HG03025 (cell line): ENCODE measurements at regions not wholly inside any gene's neighbourhood (a gene's known extent, or its start where the extent isn't known, plus 50 kb on each side); places are given as distances from the start of the nearest gene placed in this dataset.

ENCODE experiments used
- ATAC-seq: cut with Tn5 transposase; IDR thresholded peaks from one replicate; pipeline ENCODE4 v1.9.1; 2021; ENCODE audit warnings: mild to moderate bottlenecking, moderate library complexity; ENCODE audit not compliant: unreplicated experiment, low FRiP score

GRCh38 chr14:36083317-36083716 is 93.2 kb downstream of the PTCSC3 start:
- ATAC-seq, result no peak

- no peak for ATAC-seq
These were observed 98.4 kb downstream of the PTCSC3 start for GRCh38 chr14:36078080-36078479.

- ATAC-seq, result no peak
These were observed 100.3 kb downstream of the PTCSC3 start for GRCh38 chr14:36076197-36076596.

GRCh38 chr14:36075203-36075602 is 101.3 kb downstream of the PTCSC3 start:
- no peak for ATAC-seq

DNA sequence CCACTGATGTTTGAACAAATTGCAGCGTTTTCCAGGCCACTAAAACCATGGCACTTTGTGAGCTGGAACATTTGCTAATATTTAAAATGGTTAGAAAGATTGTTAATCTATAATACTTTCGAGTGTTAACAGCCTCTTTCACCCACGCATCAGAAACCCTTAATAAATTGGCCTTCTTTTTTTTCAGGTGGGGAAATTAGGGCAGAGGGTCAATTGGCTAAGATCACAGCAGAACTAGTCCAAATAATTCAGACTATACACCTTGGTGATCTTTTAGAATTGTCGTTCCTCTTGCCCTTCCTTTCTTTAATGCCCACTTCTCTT is 105.8 kb downstream of the PTCSC3 start:
- no peak for ATAC-seq

- no peak for ATAC-seq
These were observed 106.3 kb downstream of the PTCSC3 start for GRCh38 chr14:36070031-36070719.

GRCh38 chr14:36069535-36069900 is 107.0 kb downstream of the PTCSC3 start:
- peak; percentile 70 for ATAC-seq

DNA sequence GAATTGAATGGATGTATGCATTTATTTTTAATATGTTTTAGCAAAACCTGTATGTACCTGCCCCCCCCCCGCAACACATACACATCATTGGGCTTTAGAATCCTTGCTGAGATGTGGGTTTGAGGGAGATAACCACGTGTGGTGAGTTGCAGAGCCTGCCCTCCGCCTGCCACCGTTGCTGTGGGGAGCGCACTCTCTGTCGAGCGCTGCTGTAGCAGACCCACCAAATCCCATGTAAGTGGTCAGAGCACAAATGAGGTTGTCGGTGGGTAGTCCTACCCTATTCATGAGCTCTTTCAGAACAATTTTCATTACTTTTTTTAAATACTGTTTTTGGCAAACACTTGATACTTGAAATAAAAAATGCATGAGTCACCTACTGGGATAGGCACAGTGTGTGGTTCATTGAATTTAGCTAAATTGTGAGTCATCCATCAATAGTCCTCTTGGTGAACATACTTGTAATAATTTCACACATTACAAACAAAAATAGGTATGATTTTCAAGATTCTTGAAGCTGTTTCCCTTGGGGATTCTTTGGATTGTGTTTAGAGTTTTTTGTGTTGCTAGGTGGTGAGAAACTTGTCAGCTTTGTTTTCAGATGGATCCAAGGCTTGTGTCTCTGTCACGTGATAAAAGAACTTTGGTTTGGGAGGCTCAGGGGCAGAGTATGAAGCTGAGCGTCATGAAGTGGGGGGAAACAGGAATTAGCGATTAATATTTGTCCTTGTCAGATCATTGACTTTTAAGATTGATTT is 107.6 kb downstream of the PTCSC3 start:
- ATAC-seq, result no peak

DNA sequence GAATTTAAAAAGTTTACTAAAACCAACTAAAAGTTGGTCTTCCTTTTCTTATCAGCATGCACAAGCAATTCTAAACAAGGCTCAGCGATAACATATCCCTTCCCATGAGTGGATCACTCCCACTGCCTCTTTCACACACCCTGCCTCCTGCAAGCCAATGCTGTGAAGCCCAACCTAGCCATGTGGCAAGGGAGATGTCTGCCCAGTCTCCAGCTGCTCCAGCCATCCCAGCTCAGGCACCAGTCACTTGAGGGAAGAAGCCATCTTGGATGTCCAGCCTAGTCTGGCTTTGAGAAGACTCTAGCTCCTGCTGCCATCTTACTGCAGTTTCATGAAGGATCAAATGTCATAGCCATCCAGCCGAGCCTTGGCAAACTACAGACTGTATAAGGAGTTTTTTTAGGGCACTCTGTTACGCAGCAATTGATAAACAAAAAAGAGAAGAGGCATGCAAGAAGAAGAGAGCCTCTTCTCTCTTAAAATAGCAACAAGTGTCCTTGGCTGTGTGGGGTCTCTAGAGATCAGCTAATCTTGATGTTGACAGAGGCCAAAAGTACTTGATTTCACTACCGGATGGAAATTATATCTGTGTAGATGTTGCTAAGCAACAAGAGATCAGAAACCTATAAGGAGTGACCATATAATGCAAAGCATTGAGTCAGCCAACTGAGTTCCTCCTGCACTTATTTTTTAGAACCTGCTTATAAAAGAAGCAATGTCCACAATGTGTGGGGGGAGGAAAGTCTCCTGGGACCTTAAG is 108.9 kb downstream of the PTCSC3 start:
- ATAC-seq, result no peak

- no peak for ATAC-seq
These were observed 109.9 kb downstream of the PTCSC3 start for GRCh38 chr14:36066636-36067035.

DNA sequence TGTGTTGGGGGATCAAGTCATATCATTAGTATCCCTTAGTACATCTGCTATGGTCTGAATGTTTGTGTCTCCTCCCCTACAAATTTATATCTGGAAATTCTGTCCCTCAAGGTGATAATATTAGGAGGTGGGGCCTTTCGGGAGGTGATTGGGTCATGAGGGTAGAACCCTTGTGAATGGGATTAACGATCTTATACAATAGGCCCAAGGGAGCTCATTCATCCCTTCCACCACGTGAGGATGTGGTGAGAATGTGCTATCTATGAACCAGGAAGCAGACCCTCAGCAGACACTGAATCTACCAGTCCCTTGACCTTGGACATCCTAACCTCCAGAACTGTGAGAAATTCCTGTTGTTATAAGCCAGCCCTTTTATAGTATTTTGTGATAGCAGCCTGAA is 110.7 kb downstream of the PTCSC3 start:
- ATAC-seq, result no peak

GRCh38 chr14:36059531-36059930 is 117.0 kb downstream of the PTCSC3 start:
- no peak for ATAC-seq

DNA sequence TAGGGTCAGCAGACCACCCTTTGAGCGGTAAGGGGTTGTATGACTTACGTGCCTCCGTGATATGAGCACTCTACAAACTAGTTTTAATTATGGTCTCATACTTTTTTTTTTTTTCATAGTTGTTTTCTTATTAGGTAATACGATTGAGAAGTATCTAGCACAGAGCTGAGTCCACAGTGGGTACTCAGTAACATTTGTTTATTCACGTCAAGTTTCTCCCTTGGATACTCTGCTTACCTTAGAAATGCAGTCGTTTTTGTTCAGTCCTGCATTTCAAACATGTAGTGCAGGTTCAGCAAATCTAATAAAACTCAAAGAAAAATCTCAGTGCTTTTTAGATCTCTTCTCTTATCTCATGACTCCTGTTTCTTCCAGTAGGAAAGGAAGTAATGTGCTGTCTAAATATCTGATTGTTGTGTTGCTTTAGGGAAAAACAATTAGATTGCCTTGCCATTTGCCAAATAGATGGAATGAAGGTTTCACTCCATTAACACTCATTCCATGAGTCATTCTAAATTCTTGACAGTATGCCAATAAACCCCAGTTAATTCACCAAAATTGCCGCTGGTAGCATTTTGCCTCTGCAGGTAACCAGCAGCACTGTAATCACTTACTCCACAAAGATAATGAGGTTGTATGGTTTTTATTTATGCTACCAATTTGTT is 118.9 kb downstream of the PTCSC3 start:
- ATAC-seq, result no peak

DNA sequence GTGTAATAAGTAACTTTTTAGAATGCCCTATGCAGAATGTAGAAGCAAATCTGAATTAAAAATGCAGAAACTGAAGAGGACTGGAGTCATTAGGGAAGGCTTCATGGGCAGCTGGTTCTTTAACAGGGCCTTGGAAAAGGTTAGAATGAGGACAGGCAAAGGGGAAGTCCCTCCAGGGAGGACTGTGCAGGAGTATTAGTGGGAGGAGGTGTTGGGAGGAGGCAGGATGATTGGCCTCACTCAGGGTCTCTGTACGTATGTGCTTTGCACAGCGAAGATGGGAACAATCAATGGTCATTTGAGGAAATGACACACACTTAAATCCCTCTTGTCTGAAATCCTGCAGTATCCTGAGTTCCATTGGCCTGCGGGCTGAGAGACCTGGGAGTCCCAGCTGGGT is 119.7 kb downstream of the PTCSC3 start:
- ATAC-seq, result no peak

GRCh38 chr14:36055681-36056225 is 120.8 kb downstream of the PTCSC3 start:
- ATAC-seq, result no peak

GRCh38 chr14:36055052-36055378 is 121.5 kb downstream of the PTCSC3 start:
- ATAC-seq, result no peak

GRCh38 chr14:36054353-36055051 is 122.0 kb downstream of the PTCSC3 start:
- no peak for ATAC-seq

DNA sequence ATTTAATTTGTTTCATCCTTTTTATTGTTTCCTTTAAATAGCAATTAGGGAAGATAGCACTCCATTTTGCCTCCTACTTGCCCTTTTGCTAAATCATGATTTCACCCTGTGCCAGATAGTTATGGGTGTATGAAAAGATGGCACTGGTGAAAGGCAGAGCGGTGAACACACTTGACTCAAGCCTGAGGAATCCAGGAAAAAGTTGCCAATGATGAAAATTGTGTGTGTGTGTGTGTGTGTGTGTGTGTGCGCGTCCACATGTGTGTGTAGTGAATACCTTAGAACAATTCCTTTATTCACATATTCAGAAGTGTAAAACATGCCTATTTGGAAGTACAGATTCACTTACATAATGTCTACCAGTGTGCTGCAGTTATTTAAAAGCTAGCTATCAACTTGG is 123.8 kb downstream of the PTCSC3 start:
- ATAC-seq, result no peak

DNA sequence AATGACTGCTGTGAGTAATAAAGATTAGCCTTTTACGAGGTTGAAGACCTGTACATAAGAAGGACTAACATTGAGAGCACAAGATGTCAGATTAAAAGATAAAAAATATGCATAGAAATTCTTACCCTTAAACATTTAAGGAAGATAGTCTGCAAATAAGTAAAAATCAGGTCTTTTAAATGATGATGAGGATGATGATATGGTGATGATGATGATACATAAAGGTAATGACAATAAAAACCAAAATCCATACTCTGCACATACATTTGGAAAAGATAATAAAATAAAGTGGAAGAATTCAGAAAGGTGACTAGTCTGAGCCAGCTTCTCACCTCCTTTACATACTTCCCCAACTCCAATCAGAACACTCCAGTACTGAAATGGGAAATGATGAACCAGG is 124.5 kb downstream of the PTCSC3 start:
- ATAC-seq, result no peak

- no peak for ATAC-seq
These were observed 127.9 kb downstream of the PTCSC3 start for GRCh38 chr14:36048667-36049066.
